A172 (cell line): ENCODE measurements at regions not wholly inside any gene's neighbourhood (a gene's known extent, or its start where the extent isn't known, plus 50 kb on each side); places are given as distances from the start of the nearest gene placed in this dataset.
"Not testable (repeated sequence)": the region's sequence is repeated elsewhere in the genome, so short reads cannot be mapped to it uniquely, and the experiment has no call there.

ENCODE experiments used
- DNase-seq: peaks from one replicate; pipeline ENCODE4 v3.0.0-alpha.2; 2015; ENCODE audit warnings: low spot score

- no peak for DNase-seq
Observed at GRCh38 chr5:174550026-174550425, 174.4 kb upstream of the MSX2 start.

GRCh38 chr5:174552428-174552827, 172.0 kb upstream of the MSX2 start:
- DNase-seq: no peak

- no peak for DNase-seq
Observed at GRCh38 chr5:174553556-174553955, 170.8 kb upstream of the MSX2 start.

GRCh38 chr5:174555726-174556125, 168.7 kb upstream of the MSX2 start:
- no peak for DNase-seq

GRCh38 chr5:174556756-174557155, 167.6 kb upstream of the MSX2 start:
- DNase-seq: no peak

GRCh38 chr5:174558190-174558589, 166.2 kb upstream of the MSX2 start:
- DNase-seq: no peak

GRCh38 chr5:174559141-174559540, 165.2 kb upstream of the MSX2 start:
- no peak for DNase-seq

- DNase-seq: no peak
Observed at GRCh38 chr5:174559566-174560090, 164.8 kb upstream of the MSX2 start.

- no peak for DNase-seq
Observed at GRCh38 chr5:174560861-174561260, 163.5 kb upstream of the MSX2 start.

- peak; percentile 30 for DNase-seq
Observed at GRCh38 chr5:174563040-174563439, 161.3 kb upstream of the MSX2 start.

GRCh38 chr5:174563899-174564298, 160.5 kb upstream of the MSX2 start:
- no peak for DNase-seq

- no peak for DNase-seq
Observed at GRCh38 chr5:174567506-174568141, 156.8 kb upstream of the MSX2 start.

GRCh38 chr5:174570662-174571061, 153.7 kb upstream of the MSX2 start:
- no peak for DNase-seq

- peak; percentile 99 for DNase-seq
Observed at GRCh38 chr5:174571662-174572397, 152.6 kb upstream of the MSX2 start.

- DNase-seq: peak; percentile 76
Observed at GRCh38 chr5:174572591-174572990, 151.8 kb upstream of the MSX2 start.

GRCh38 chr5:174573221-174573994, 151.0 kb upstream of the MSX2 start:
- DNase-seq: no peak

- DNase-seq: no peak
Observed at GRCh38 chr5:174575043-174575442, 149.3 kb upstream of the MSX2 start.

- DNase-seq: no peak
Observed at GRCh38 chr5:174576042-174576441, 148.3 kb upstream of the MSX2 start.

- peak; percentile 70 for DNase-seq
Observed at GRCh38 chr5:174581479-174581878, 142.9 kb upstream of the MSX2 start.

GRCh38 chr5:174581894-174582293, 142.5 kb upstream of the MSX2 start:
- no peak for DNase-seq

- no peak for DNase-seq
Observed at GRCh38 chr5:174583071-174583470, 141.3 kb upstream of the MSX2 start.

GRCh38 chr5:174585472-174585871, 138.9 kb upstream of the MSX2 start:
- no peak for DNase-seq

GRCh38 chr5:174586163-174586562, 138.2 kb upstream of the MSX2 start:
- DNase-seq: not testable (repeated sequence)
